ENCODE measurements at regions not wholly inside any gene's neighbourhood (a gene's known extent, or its start where the extent isn't known, plus 50 kb on each side); places are given as distances from the start of the nearest gene placed in this dataset.
A peak's percentile ranks its signal among the peaks of the same experiment; 100 is the strongest.
"Not testable (repeated sequence)": the region's sequence is repeated elsewhere in the genome, so short reads cannot be mapped to it uniquely, and the experiment has no call there.

GRCh38 chr2:87429206-87429930, 318.5 kb upstream of the PLGLB2 start:
- DNase-seq (ENCODE audit: low read depth), result not testable (repeated sequence)

GRCh38 chr2:87429931-87430275, 318.0 kb upstream of the PLGLB2 start:
- H3K4me3 ChIP-seq (ENCODE audit: low read depth, low read length); DNase-seq (ENCODE audit: low read depth): not testable (repeated sequence)

More at GRCh38 chr2:87429206-87429930, 318.5 kb upstream of the PLGLB2 start:
- H3K4me3 ChIP-seq (ENCODE audit: low read depth, low read length), result not testable (repeated sequence)

- DNase-seq (ENCODE audit: low read depth), result not testable (repeated sequence)
Measured at GRCh38 chr2:87431051-87431450, 316.8 kb upstream of the PLGLB2 start.

GRCh38 chr2:87432711-87433453, 315.0 kb upstream of the PLGLB2 start:
- not testable (repeated sequence) for H3K4me3 ChIP-seq (ENCODE audit: low read depth, low read length); DNase-seq (ENCODE audit: low read depth)

More at GRCh38 chr2:87431051-87431450, 316.8 kb upstream of the PLGLB2 start:
- H3K4me3 ChIP-seq (ENCODE audit: low read depth, low read length), result not testable (repeated sequence)

GRCh38 chr2:87436007-87436406, 311.9 kb upstream of the PLGLB2 start:
- not testable (repeated sequence) for DNase-seq (ENCODE audit: low read depth); H3K4me3 ChIP-seq (ENCODE audit: low read depth, low read length)

- H3K4me3 ChIP-seq (ENCODE audit: low read depth, low read length); DNase-seq (ENCODE audit: low read depth): not testable (repeated sequence)
Measured at GRCh38 chr2:87437701-87438260, 310.1 kb upstream of the PLGLB2 start.

DNA sequence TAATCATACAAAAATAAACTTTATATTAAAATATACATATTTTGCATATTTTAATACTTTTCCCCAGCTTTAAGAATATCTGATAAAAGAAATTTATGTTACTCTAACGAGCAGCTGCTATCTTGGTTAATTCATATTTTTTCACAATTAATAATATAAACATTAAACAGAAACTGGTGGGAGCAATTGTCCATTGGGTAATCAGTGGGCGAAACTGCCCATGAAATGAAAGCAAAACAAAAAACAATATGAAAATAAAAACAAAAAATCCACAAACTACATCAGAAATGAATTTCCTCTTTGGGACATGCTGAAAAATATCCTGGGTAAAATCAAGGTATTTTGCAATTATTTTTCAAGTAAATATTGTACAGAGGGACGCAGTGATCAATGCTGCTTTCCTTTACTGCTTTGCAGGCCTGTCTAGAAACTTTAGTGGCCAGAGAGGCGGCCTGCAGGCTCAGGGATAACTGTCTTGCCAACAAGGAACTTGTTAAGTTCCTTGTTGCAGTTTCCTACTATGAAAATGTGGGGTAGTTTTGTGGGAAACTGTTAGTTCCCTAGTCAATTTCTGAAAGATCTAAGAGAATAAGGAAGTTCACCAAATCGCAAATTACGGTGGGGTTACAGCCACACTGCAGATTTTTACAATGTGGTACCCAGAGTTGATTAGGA, 309.0 kb upstream of the PLGLB2 start:
- peak; percentile 15 for DNase-seq (ENCODE audit: low read depth)
- not testable (repeated sequence) for H3K4me3 ChIP-seq (ENCODE audit: low read depth, low read length)

- not testable (repeated sequence) for H3K4me3 ChIP-seq (ENCODE audit: low read depth, low read length)
- DNase-seq (ENCODE audit: low read depth), result peak; percentile 39
Measured at GRCh38 chr2:87439617-87440204, 308.2 kb upstream of the PLGLB2 start.

DNA sequence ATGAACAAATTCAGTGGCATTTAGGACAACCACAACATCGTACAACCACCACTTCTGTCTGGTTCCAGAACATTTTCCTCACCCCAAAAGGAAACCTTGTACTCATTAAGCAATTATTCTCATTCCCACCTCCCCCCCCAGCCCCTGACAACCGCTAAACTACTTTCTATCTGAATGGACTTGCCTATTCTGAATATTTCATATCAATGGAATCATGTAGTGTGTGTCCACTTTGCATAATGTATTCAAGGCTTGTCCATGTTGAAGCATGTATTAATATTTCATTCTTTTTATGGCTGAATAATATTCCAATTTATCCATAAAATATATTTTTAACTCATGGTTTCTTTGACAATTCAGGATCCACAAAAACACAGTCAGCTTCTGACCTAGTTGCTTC, 307.2 kb upstream of the PLGLB2 start:
- H3K4me3 ChIP-seq (ENCODE audit: low read depth, low read length); DNase-seq (ENCODE audit: low read depth): not testable (repeated sequence)

DNA sequence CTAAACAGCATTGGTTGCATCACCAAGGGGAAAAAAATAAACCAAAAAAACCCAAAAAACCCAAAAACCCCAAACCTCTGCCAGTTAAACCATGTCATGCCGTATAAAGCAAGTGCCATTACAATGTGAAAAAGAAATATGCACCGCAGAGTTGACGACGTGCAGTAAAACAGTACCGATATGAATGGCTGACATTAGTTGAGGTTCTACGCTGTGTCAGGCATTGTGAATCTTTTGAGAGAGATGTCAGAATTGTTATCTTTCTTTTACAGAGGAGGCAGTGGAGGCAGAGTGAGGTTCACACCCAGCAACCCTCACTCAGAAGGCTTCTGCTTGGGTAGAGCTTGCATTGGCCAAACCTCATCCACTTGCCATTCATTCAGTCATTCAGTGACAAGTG, 306.5 kb upstream of the PLGLB2 start:
- DNase-seq (ENCODE audit: low read depth); H3K4me3 ChIP-seq (ENCODE audit: low read depth, low read length): not testable (repeated sequence)

GRCh38 chr2:87442983-87443577, 304.8 kb upstream of the PLGLB2 start:
- H3K4me3 ChIP-seq (ENCODE audit: low read depth, low read length); DNase-seq (ENCODE audit: low read depth): not testable (repeated sequence)

GRCh38 chr2:87444951-87445350, 302.9 kb upstream of the PLGLB2 start:
- DNase-seq (ENCODE audit: low read depth); H3K4me3 ChIP-seq (ENCODE audit: low read depth, low read length): not testable (repeated sequence)

DNA sequence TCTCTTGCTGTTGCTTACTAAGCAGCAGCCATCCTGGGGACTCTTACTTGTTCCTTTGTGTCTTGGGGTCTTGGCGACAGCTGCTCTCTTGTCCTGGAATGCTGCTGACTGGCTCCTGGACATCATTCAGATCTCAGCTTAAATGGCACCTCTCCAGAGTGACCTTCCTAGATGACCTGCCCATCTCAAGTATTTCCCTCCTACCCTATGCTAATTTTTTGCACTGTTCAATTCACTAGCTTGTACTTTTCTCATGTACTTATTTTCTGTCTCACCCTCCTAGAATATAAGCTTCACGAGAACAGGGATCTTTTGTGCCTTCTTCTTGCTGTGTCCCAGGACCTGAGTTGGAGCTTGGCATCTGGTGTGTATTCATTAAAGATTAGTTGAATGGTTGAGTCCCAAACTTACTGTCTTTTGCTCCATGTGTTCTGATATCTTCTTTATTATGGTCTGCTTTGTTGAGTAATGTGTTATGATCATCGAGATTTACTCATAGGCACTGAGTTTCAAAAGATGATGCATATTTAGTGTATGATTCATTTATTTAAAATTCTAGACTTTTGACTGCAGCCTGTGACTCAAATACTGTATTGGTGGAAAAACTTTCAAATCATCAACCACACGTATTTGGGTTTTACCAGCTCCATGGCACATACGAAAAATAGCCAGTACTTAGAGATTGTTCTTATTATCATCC, 302.1 kb upstream of the PLGLB2 start:
- not testable (repeated sequence) for DNase-seq (ENCODE audit: low read depth); H3K4me3 ChIP-seq (ENCODE audit: low read depth, low read length)

DNA sequence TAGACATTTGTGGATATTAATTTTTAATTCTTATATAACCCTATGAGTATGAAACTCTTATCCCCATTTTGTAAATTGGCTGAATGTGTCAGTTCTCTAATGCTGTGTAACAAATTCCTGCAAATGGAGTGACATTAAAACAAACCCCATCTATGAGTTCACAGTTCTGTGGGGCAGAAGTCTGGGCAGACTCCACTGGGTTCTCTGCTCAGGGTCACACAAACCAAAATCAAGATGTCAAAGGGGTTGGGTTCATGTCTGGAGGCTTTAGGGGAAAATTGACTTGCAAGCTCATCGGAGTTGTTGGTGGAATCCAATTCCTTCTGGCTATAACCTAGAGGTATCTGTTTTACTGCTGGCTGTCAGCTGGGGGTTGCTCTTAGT, 301.6 kb upstream of the PLGLB2 start:
- H3K4me3 ChIP-seq (ENCODE audit: low read depth, low read length); DNase-seq (ENCODE audit: low read depth): not testable (repeated sequence)

- DNase-seq (ENCODE audit: low read depth); H3K4me3 ChIP-seq (ENCODE audit: low read depth, low read length): not testable (repeated sequence)
Measured at GRCh38 chr2:87449462-87449980, 298.4 kb upstream of the PLGLB2 start.

DNA sequence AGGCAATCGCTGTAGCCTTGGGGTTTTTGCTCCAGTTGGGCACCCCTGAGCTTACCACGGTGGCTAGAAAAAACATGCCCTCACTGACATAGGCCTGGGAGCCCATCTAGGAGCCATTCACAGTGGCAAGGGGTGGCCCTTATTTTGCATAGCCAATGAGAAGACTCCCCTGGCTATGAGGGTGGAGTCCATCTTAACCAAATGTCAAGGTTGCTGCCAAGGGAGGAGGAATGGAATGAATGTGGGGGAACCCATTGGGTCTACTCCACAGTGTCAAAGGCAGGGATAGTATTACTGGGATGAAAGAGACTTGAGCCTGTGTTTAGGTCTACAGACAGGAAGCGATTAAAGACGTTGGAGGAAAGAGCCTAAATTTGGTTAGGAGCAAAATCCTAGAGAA, 295.7 kb upstream of the PLGLB2 start:
- DNase-seq (ENCODE audit: low read depth); H3K4me3 ChIP-seq (ENCODE audit: low read depth, low read length): not testable (repeated sequence)

DNA sequence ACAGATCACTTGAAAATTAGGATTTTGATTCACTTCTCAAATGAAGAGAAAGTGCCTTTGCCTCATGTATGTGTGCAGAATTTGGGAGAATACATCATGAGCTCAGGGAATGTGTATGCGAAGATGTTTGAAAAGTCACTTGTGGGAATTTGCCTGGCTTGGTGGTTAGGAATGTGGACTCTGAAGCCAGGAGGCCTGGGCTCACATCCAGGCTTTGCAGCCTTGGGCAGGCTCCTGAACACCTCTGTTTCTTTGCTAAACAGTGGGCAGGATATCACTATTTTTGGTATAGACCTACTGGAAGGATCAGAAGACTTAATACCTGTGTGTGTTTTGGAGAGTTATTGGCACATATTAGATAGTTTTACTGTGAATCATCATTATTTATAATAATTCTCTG, 295.0 kb upstream of the PLGLB2 start:
- DNase-seq (ENCODE audit: low read depth); H3K4me3 ChIP-seq (ENCODE audit: low read depth, low read length): not testable (repeated sequence)

DNA sequence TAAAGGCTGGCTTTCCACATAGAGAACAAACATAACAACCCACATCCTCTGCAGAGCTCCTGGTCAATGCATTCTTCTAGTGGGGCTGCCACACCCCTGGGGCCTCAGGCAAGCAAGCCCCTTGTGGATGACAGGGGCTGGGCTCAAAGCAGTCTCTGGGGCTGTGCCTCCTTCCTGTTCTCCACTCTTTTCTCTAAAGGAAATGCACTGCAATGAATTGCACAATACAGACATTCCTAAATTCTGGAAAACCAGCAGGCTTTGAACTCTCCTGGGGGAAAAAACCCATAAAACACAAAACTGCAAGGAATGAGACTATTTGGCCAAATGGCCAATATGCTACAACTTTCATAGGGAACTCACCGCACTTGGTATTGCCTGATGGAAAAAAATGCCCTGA, 293.9 kb upstream of the PLGLB2 start:
- not testable (repeated sequence) for H3K4me3 ChIP-seq (ENCODE audit: low read depth, low read length)
- peak; percentile 15 for DNase-seq (ENCODE audit: low read depth)
